ENCODE measurements at regions not wholly inside any gene's neighbourhood (a gene's known extent, or its start where the extent isn't known, plus 50 kb on each side); places are given as distances from the start of the nearest gene placed in this dataset.

DNA sequence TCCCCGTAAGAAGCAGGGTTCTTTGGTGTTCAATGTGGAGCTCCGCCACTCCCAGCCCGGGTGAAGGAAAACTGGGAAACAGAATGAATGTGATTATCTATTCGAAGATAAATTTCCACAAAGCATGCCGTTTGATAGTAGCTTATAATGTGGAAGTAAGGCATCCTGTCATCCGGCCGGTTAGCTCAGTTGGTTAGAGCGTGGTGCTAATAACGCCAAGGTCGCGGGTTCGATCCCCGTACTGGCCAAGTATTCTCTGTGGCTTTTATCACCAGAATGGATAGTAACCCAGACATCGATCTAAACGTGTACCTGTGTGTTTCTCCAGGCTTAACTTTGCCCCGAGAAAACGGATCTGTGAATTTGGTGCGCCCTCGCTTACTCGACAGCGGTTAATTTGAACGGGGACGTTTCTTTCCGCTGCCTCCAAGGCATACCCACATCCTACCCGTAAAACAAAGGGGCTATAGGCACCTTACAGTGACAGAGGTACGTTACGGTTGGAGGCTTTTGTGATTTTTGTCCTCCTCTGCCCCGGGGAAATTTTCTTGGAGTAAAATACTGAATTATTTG, 215.2 kb upstream of the ZNF184 start:
- peak overlapping the region; percentile 85 for H3K4me3 ChIP-seq (ENCODE audit: insufficient read depth, low read length)
- H3K27ac ChIP-seq (ENCODE audit: low read depth, low read length) = peak overlapping the region; percentile 31
- DNase-seq (ENCODE audit: insufficient read length, low spot score, missing footprints) = peak; percentile 93
- peak overlapping the region; percentile 99 for H2AFZ ChIP-seq (ENCODE audit: low read length)
- H3K9me3 ChIP-seq (ENCODE audit: low read depth, low read length) = no peaks in the 10 kb centered on the region
- H3K36me3 ChIP-seq (ENCODE audit: insufficient read depth, low read length) = no peaks in the 10 kb centered on the region
- no peaks in the 10 kb centered on the region for H3K79me2 ChIP-seq (ENCODE audit: insufficient read depth, low read length)
- no peaks in the 10 kb centered on the region for H4K20me1 ChIP-seq (ENCODE audit: insufficient read depth, low read length)
- H3K4me1 ChIP-seq (ENCODE audit: insufficient read depth, low read length) = peaks cover 5% of the 10 kb centered on the region
- peak overlapping the region; percentile 88 for H3K4me2 ChIP-seq (ENCODE audit: insufficient read depth, low read length)
- TF ChIP-seq, protein P1, sequence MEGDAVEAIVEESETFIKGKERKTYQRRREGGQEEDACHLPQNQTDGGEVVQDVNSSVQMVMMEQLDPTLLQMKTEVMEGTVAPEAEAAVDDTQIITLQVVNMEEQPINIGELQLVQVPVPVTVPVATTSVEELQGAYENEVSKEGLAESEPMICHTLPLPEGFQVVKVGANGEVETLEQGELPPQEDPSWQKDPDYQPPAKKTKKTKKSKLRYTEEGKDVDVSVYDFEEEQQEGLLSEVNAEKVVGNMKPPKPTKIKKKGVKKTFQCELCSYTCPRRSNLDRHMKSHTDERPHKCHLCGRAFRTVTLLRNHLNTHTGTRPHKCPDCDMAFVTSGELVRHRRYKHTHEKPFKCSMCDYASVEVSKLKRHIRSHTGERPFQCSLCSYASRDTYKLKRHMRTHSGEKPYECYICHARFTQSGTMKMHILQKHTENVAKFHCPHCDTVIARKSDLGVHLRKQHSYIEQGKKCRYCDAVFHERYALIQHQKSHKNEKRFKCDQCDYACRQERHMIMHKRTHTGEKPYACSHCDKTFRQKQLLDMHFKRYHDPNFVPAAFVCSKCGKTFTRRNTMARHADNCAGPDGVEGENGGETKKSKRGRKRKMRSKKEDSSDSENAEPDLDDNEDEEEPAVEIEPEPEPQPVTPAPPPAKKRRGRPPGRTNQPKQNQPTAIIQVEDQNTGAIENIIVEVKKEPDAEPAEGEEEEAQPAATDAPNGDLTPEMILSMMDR (IDR thresholded peaks at IDR 0.05; ENCODE audit: extremely low read depth, low read depth, low read length) = no peak
- no peaks in the 10 kb centered on the region for H3K27me3 ChIP-seq (ENCODE audit: insufficient read depth, low read length)

DNA sequence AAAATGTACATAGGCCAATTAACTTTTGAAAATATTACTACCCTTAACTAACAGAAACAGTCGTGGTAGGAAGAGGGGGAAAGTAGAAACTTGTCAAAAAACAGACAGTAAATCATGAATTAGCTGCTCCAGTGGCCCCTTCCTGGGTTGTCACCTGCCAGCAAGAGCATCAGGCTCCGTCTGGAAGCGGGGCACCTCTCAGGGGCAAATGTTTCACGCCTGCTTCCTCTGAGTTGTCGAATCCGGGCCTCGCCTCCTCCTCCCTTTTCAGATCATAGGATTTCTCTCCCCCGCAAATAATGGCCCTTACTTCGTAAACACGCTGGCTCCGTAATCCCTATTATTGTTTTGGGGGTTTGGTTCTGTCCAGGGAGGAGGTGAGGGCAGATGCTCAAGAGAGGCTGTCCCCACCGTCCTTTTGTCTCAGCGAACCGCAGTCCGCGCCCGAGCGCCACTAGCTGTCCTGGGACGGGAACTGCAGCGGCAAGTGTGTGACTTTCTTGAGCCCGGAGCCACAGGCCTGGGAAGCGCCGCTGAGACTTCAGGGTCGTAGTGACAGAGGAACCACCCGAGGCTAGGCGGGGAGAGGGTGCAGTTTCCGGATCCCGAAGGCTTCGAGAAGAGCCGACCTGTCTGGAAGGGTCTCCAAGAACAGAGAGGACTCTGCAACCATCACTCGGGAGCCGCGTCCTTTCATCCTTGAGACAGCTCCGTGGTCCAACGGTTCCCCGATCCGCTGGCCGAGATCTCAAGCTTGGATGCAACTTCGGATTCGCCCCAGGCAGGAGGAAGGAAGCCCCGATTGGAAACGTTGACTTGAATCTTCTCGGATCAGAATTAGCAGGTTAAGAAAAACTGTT, 214.5 kb upstream of the ZNF184 start:
- Histone ChIP-seq H3K27ac (ENCODE audit: low read depth, low read length) (peak overlapping the region; percentile 31), H3K27me3 (ENCODE audit: insufficient read depth, low read length) (no peaks in the 10 kb centered on the region), H4K20me1 (ENCODE audit: insufficient read depth, low read length) (no peaks in the 10 kb centered on the region), H3K36me3 (ENCODE audit: insufficient read depth, low read length) (no peaks in the 10 kb centered on the region), H3K4me3 (ENCODE audit: insufficient read depth, low read length) (peak overlapping the region; percentile 85), H3K9me3 (ENCODE audit: low read depth, low read length) (no peaks in the 10 kb centered on the region), H3K4me2 (ENCODE audit: insufficient read depth, low read length) (peak overlapping the region; percentile 88), H3K4me1 (ENCODE audit: insufficient read depth, low read length) (peaks cover 5% of the 10 kb centered on the region), H2AFZ (ENCODE audit: low read length) (peak overlapping the region; percentile 99), H3K79me2 (ENCODE audit: insufficient read depth, low read length) (no peaks in the 10 kb centered on the region)
- DNase-seq (ENCODE audit: insufficient read length, low spot score, missing footprints) = peak; percentile 66
- TF ChIP-seq, protein P1 (IDR thresholded peaks at IDR 0.05; ENCODE audit: extremely low read depth, low read depth, low read length) = peak; percentile 60

DNA sequence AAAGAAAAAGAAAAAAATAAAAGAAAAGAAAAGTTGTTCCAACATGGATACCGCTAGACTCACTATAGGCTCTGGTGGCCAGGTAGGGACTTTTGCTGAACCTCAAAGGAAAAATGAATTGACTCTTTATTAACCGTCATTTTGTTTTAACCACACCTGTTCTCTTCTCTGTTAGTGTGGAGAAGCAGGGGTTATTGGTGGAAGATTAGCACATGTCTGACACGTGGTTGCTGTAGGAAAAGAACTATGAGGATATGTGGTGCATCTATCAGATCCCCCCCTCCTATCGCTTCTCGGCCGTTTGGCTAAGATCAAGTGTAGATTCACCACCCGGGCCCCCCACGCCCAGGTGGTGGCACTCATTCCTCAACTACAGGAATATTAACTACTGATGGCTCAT, 212.4 kb upstream of the ZNF184 start:
- Histone ChIP-seq H3K79me2 (ENCODE audit: insufficient read depth, low read length) (no peaks in the 10 kb centered on the region), H2AFZ (ENCODE audit: low read length) (no peak overlapping the region), H3K27me3 (ENCODE audit: insufficient read depth, low read length) (peaks cover 5% of the 10 kb centered on the region), H3K36me3 (ENCODE audit: insufficient read depth, low read length) (no peaks in the 10 kb centered on the region), H3K4me2 (ENCODE audit: insufficient read depth, low read length) (no peak overlapping the region), H3K27ac (ENCODE audit: low read depth, low read length) (no peak overlapping the region), H4K20me1 (ENCODE audit: insufficient read depth, low read length) (no peaks in the 10 kb centered on the region), H3K4me3 (ENCODE audit: insufficient read depth, low read length) (no peak overlapping the region), H3K4me1 (ENCODE audit: insufficient read depth, low read length) (peaks cover 5% of the 10 kb centered on the region), H3K9me3 (ENCODE audit: low read depth, low read length) (no peaks in the 10 kb centered on the region)
- TF ChIP-seq, protein P1 (IDR thresholded peaks at IDR 0.05; ENCODE audit: extremely low read depth, low read depth, low read length) = no peak
- DNase-seq (ENCODE audit: insufficient read length, low spot score, missing footprints) = no peak

All from osteoblast (primary cell).